ENCODE measurements at regions not wholly inside any gene's neighbourhood (a gene's known extent, or its start where the extent isn't known, plus 50 kb on each side); places are given as distances from the start of the nearest gene placed in this dataset.

- peak; percentile 96 for TF ChIP-seq CTCF (IDR thresholded peaks at IDR 0.05; ENCODE audit: low read length)
- no peak for TF ChIP-seq EZH2 (IDR thresholded peaks at IDR 0.05; ENCODE audit: borderline replicate concordance, low read length)
These were observed 506.9 kb upstream of the PCDH10 start for GRCh38 chr4:132642016-132642817.
